ENCODE measurements at regions not wholly inside any gene's neighbourhood (a gene's known extent, or its start where the extent isn't known, plus 50 kb on each side); places are given as distances from the start of the nearest gene placed in this dataset.

DNA sequence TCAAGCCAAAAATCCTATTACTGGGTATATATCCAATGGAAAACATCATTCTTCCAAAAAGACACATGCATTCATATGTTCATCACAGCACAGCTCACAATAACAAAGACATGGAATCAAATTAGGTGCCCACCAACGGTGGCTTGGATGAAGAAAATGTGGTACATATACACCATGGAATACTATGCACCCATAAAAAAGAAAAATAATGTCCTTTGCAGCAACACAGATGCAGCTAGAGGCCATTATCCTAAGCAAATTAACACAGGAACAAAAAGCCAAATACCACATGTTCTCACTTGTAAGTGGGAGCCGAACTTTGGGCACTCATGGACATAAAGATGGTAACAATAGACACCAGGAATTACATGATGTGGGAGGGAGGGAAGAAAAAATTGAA lies 113.6 kb downstream of the MRPL39 start:
- TF ChIP-seq CTCF (IDR thresholded peaks at IDR 0.05) = no peak
- TF ChIP-seq EP300 (IDR thresholded peaks at IDR 0.05) = no peak
- TF ChIP-seq POLR2A (IDR thresholded peaks at IDR 0.05) = no peak
